HG03457 (cell line): ENCODE measurements at regions not wholly inside any gene's neighbourhood (a gene's known extent, or its start where the extent isn't known, plus 50 kb on each side); places are given as distances from the start of the nearest gene placed in this dataset.

Experiments used
- ATAC-seq: cut with Tn5 transposase; IDR thresholded peaks from one replicate; pipeline ENCODE4 v1.9.1; 2021; ENCODE audit warnings: moderate number of reproducible peaks; ENCODE audit not compliant: unreplicated experiment

DNA sequence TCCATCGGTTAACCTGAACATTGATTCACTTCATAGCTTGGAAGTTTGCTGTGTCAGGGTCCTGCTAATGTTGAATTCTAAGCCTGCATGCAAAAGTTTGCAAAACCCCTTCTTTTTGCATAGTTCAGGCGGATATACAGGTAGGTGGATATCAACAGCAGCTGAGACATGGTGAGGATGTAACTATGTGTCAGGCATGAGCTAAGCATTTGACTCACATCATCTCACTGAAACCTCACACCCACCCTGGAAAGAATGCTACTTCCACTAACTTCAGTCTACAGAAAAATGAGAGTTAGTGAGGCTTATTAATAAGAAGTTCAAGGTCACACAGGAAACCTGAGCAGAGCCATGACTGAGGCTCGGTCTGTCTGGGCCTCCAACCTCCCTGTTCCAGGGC, 276.9 kb downstream of the BMP7 start:
- ATAC-seq, result no peak

DNA sequence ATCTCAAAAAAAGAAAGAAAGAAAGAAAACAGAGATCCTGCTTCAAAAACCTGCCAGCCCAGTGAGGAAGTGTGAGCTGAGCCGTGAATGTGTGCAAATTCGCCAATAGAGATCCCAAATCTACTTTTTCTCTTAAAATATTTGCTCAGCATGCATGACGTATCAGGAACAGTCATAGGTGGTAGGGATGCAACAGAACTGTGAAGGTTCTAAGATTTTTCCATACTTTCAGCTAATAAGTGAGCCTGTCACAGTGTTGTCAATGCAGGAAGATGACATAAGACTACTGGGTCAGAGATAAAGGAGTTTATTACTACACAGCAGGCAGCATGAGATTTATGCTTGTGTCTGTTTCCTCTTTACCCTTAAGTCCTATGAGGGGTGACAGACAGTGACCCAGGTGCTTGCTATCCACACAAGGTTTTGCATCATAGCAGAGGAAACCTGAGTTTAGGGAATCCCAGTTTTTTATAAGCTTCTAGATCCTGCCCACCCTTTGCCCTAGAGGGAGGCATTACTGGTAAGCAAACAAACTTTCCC, 273.4 kb downstream of the BMP7 start:
- ATAC-seq, result no peak

DNA sequence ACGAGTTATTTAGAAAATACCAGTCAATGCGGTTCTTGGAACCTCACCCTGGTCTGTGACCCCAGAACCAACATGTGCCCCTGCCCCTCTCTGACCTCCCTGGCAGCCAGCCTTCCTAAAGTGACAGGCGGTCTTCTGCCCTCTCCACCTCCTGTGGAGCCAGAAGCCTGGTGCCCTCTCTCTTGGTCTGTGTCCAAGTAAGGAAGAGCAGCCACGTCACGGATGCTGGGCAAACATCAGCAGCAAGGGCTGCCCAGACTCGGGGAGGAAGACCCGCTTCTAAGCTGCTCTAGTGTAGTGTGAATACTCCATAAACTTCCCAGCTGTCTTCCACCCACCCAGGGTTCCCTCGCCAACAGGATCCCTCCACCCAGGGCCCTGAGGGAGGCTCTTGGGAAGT, 272.4 kb downstream of the BMP7 start:
- no peak for ATAC-seq

DNA sequence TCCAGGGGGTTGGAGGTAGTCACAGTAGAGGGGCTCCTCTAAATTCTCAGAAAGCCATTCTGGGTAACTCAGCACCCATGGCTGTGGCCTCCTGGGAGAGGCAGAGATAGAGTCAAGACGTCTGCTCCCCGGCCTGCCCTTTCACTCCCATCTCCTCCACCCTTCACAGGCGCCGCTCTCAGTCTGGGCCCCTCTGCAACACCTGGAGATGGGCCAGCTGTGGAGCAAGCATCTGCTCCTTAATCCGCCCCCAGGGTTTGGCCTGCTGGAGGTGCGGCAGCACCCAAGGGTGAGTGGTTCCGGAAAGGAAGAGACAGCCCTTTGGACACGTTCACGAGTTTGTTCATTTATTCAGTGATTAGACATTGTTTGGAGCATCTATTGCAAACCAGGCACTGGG, 271.3 kb downstream of the BMP7 start:
- no peak for ATAC-seq

DNA sequence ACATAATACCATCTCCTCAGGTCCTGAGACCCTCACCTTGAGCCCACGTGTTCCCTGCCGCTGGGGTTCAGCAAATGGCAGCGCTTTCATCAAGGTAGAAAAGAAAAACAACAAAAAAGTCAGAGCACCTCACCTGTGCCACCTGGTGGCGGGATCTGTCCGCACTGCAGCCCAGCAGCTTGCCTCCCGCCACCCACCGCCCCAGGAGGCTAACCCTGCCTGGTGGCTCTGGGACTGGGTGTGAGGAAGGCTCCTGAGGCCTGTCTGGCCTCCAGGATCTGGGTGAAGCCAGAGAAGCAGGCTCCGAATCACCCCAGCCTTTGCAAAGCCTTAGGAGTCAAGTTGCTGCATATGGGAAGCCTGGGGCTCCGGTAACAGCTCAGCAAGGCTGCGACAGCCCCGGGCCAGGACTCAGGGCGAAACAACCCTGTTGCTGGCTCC, 270.8 kb downstream of the BMP7 start:
- no peak for ATAC-seq

DNA sequence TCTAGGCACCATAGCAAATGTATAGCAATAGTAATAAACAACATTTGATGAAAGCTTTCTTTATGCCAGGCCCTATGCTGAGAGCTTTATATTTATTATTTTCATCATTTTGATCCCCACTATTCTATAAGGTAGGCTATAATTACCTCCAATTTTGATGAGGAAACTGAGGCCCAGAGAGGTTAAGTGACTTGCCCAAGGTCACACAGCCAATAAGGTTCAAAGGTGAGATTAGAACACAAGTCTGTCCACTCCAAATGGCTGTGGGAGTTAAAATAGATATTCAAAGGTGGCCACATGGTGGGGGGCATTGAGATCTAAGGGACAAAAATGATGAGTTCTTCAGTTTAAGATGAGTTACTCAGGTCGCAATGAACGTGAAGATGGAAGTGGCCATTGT, 269.9 kb downstream of the BMP7 start:
- no peak for ATAC-seq

DNA sequence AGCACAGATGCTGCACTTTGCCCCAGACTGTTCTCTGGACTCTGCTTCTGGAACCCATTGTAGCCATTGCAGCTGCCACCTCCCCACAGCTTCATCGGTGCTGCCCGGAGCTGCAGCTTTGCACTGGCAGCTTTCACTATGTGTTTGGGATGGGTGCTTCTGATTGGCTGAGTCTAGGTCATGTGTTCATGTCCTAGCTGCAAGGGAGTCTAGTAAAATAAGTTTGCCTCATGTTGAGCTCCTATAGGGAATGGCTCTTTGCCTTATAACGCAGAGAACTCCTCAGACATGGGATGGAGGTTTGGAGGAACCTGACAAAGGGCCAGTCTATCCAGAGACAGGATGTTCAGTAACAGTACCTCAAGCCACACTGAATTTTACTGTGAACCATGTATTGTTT, 268.0 kb downstream of the BMP7 start:
- no peak for ATAC-seq

DNA sequence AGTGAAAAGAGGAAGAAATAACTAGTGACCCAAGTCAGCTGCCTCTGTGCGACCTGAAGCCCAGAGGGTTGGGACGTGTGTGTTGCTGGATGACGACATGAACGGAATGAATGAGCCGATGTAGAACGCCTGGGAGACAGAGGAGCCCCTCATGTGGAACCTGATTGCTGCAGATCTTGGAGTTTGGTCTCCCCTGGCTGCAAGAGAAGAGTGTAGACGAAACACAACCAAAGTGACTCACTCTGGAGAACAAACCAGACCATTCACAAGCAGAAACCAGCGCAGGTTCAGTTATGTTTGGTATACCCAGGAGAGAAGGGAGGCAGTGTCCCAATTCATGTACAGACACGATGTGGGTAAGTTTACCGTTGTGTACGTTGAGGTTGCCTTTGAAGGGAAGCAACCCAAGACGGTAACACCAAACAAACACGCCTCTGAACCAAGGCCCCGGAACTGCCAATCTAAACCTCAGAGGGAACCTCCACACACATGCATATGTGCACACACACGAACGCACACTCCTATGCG, 265.9 kb downstream of the BMP7 start:
- no peak for ATAC-seq

DNA sequence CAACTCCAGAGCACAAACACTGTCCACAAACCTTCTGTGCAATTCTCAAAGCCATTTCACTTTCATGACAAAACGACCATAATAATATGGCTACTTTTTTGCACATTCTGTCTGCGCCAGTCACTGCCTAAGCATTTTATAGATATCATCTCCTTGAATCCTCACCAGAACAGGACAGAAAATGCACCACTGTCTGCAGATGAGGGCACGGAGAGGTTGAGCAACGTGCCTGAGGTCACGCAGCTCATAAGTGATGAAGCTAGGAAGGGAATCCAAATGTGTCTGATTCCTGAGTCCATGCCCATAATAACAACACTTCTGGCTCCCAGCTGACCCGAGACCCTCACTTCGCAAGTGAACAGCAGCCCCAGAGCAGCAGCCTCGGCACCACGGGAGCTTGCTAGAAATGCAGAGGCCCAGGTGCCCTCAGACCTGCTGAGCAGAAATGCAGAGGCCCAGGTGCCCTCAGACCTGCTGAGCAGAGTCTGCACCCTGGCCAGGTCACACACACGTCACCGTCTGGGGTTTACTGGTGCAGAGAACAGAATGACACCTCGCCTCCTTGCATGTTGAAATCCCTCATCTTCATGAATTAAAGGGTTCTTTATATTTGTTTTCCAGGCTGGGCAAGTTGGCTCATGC, 265.2 kb downstream of the BMP7 start:
- no peak for ATAC-seq

DNA sequence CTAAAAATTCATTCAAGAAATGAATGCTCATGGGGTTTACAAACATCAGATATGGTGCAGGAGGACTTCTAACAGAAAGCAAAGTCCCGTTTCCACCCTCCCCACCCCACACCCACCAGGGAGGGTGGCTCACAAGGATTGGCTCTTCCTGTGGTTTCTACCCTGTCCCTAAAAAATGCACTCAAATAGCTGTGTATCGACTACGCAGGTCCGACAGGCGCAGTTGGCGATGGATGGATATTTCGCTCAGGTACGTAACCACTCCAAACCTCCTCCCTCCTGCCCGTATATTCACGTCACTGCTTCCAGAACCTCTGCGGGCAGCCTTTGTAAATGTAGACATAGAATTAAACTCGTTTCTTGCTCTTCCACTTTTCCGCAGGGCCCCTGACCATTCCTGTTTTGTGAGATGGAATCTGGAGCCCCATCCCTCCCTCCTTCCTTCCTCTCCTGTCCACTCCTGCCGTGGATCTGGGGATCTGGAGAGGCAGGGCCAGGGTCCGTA, 264.3 kb downstream of the BMP7 start:
- no peak for ATAC-seq

DNA sequence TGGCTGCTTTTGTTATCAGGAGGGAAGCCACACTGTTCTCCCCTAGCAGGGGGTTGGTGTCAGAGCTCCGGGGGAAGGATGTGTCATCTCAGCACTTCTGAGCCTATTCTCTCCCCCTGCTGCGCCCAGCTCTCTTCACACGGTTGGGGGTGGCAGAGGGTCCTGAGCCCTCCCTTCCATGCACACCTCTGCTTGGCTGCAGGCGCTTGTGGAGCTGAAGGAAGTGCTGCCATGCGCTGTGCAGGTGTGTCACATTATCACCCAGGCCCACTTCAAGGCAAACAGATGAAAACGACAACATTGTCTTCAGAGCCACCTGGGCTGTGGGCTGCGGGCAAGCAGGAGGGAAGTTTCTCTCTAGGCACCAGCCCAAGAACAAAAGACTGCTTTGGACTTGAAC, 263.4 kb downstream of the BMP7 start:
- no peak for ATAC-seq

DNA sequence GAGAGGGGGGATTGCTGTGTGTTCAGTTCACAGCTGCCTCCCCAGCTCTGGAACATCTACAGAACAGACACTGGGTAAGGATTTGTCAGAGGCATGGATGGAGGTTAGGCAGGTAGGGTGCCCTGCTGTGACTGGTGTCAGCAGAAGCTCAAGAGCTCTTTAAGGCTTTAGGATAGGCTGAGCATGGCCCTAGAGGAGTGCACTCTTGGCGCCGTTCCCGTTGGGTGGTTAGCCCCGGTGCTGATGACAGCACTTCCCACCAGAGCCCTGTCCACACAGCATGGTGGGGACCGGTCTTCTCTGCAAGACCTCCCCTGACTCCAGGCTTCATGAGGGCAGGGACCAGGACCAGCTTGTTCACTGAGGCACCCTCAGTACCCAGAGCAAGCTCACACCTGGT, 262.0 kb downstream of the BMP7 start:
- ATAC-seq, result no peak

DNA sequence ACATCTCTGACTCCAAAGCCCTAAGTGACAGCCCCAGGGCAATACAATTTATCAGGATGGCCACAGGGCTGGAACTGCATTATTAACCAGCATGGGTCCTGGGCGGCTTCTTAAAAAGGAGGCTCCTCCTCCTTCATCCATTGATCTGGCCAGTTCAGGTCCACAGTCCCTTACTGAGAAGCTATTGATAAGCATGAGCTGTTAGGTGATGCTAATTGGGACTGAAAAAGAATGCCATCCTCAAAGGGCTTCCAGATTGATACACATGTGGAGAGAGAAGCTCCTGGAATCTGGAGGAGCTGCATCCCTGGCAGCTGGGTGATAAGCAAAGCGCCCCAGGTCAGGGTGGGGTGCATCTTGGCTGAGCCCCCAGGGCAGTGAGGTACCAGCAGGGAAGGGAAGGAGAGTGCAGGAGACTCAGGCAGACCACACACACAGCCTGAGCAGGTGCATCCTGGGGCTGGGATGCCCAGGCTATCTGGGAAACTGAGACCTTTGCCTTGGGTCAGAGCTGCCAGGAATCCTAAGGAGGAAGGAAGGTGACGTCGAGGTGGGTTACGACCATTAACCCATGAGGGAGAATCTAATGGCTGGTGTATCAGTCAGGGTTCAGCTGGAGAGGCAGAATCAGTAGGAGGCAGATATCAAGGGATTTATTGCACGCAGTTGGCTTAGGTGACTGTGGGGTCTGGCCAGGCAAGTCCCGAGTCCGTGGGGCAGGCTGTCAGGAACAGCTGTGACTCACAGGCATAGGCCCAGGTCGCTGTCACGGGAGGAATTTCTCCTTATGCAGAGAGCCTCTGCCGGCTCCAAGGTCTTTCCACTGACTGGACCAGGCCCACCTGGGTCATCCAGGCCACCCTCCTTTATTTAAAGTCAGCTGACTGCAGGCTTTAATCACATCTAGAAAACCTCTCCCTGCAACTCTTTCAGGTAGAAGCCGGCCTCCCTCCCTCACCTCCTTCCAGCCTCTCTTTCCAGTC, 261.2 kb downstream of the BMP7 start:
- ATAC-seq, result no peak

DNA sequence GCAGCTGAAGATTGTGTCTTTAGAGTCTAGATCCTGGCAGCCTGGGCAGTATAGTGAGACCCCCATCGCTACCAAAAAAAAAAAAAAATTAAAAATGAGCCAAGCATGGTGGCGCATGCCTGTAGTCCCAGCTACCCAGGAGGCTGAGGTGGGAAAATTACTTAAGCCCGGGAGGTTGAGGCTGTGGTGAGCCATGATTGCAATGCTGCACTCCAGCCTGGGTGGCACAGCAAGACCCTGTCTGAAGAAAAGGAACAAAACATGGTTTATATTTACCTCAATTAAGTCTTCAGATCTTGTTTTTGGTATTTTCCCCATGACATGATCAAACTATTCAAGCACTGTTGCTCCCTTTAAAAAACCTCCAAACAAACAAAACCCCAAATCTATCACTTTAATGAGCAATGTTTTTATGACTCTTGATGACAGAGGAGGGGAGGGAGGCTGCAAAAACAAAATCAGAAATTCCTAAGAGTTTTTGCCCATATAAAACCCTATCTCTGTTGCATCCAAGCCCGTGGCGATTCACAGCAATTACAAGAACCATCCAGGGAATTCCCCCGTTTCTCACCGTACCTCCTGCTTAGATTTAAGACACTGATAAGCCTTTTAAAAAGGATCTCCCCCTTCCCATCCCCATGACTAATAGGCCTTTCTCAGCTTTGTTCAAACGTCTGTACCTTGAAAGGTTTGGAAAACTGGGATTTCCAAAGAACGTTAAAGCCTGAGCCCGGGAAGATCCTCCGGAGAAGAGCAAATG, 259.9 kb downstream of the BMP7 start:
- no peak for ATAC-seq

DNA sequence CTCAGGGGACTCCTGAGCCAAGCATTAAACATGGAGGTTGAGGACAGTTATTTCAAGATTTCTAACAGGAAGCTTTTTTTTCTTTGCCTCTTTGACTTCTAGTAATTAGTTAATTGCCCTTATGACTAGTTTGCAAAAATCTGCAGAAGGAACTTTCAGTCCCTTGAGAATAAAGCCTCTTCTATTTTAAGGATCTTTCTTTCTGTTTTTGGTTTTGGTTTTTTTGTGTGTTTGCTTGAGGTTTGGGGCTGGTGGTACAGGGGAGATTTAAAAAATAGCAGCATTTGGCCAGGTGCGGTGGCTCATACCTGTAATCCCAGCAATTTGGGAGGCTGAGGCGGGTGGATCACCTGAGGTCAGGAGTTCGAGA, 259.3 kb downstream of the BMP7 start:
- no peak for ATAC-seq

DNA sequence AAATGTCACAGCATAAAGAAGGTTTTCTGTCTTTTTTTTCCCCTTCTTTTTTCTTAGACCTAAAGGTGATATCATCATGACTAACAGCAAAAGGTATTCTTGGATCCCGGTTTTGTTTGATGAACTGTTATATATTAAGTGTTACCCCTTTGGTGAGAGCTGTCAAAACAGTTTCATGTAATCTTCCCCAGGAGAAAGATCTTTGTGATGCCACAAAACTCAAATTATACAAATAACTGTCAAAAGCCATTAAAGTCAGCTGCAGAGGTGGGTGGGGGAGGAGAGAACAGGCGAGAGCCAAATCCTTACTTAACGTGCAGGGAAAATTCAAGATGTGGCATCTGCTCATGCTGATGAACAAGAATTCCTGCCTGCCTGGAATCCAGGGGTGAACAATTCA, 258.2 kb downstream of the BMP7 start:
- ATAC-seq, result no peak

DNA sequence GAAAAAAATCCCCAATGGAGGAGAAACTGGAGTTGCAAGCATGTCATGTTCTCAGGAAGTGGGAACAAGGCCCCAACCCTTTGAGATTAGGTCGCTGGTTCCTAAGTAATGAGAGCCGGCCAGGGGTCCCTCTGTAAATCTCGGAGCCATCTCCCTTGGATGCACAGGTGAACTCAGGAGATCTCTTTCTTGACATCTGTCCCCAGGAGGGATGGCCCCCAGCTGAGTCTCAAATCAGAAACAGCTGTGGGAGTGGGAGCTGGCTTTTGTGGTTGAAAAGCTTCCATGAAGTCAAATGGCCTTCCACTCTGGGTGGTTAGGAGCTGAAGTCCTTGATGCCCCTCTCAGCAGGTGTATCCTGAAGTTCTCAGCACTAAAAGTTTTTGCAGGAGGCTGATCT, 257.1 kb downstream of the BMP7 start:
- ATAC-seq, result no peak

DNA sequence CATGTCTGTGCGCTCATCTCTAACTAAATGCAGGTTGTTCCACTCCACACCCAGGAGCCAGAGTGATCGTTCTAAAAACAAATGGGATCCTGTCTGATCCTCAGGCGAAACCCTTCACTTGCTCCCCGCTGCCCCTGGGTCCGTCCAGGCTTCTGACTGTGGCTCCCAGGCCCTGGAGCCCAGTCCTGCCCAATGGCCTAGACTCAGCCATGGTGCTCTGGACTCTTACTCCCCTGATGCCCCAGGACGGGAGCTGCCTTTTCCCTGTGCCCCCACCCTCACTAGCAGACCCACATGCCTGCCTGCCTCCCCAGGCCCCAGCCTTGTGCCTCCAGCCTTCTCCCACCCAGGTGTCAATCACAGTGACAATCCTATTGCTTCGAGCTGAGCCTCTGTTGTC, 256.7 kb downstream of the BMP7 start:
- no peak for ATAC-seq

DNA sequence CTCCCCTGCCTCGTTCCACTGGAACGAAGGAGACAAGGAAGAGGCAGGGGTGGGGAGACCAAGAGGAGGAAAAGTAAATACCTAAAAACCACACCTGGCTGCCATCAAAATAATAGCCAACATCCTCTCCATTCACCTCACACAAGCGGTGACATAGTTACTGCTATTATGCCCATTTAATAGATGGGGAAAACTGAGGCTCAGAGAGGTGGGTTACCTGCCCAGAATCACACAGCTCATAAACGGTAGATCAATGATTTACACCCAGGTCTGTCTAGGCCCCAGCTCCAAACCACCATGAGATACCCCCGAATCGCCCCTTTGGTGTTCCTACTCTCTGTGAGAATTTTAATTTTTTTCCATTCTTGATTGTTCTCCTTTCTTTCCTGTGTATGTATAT, 253.8 kb downstream of the BMP7 start:
- ATAC-seq, result no peak

DNA sequence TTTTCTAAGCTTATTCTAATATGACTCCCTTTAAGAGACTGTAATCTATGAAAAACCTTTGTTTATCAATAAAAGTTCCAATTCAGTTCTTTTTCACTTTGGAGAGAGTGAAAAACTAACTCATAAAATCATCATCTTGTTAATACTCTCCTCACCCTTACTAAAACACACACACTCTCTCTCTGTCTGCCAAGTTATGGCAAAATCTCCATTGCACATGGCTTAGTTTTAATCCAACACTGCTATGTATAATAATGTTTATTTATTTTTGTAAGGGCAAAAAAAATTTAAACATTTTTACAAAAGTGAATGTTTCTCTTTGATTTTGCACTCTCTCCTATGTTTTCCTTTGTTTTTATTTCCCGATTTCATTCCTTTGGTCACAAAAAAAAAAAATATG, 253.2 kb downstream of the BMP7 start:
- no peak for ATAC-seq

DNA sequence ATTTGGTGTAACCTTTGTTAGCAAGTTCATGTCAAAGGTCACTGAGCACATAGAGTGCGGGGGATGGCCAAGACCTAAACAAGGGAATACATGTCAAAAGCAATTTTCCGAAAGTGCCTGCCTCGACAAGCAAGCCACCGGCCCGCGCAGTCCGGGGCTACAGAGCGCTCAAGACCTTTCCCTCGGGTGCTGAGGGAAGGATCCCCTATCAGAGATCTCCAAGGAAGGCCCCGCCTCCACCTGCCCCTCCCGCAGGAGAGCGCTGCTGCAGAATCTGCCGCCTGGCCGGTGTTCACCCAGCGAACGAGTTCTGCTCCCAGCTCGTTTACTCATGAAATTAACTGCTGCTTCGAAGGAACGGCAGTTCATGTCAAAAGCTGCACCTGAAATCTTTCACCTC, 252.7 kb downstream of the BMP7 start:
- no peak for ATAC-seq
